K562 (cell line): ENCODE measurements at regions not wholly inside any gene's neighbourhood (a gene's known extent, or its start where the extent isn't known, plus 50 kb on each side); places are given as distances from the start of the nearest gene placed in this dataset.

Experiments
- ATAC-seq: fragments of 200-7000 bp; cut with Tn5 transposase; 3 replicates; pipeline ENCODE4 v1.9.1; 2020; ENCODE audit warnings: moderate library complexity
- BruUV-seq: library from RNA; stranded (reverse); fragments of 400-500 nt; replicated peaks from 2 replicates; lab custom pipeline; 2021; lab: Mats Ljungman, UMichigan
- CTCF ChIA-PET: fragments of 300-600 bp; formaldehyde crosslinking; extraction: SDS; loops from one replicate; lab custom pipeline; 2021; ENCODE audit warnings: low intra/inter-chr PET ratio; lab: Yijun Ruan, JAX
- POLR2A ChIA-PET: fragments of 300-600, 350-650 bp; sonication (Branson Sonifier 250); formaldehyde crosslinking; extraction: SDS; loops from one replicate; lab custom pipeline; 2021; ENCODE audit warnings: antibody characterized with exemption, inconsistent platforms; lab: Yijun Ruan, JAX
- DNase-seq, 4 experiments: peaks; one replicate each; pipeline versions ENCODE4 v3.0.0 to v3.0.0-alpha.2; 2011 to 2018; ENCODE audit warnings: low spot score in 3 of 4, mixed read lengths in 3 of 4; ENCODE audit errors: extremely low read depth in 1 of 4
- FAIRE-seq: peaks from 2 replicates; lab custom pipeline; 2011; peaks lifted over from hg19 to GRCh38; lab: Jason Lieb, UNC
- H2AFZ ChIP-seq: 2 replicates; pipeline ENCODE4 v1.6.0; 2011; ENCODE audit warnings: low read depth, low read length, control low read depth, inconsistent platforms
- H3K27ac ChIP-seq: fragments of 200-600 bp; 3 replicates; pipeline ENCODE4 v1.8.0; 2011; ENCODE audit warnings: low read depth, mild to moderate bottlenecking, control low read depth, inconsistent platforms, low read length, moderate library complexity, mixed read lengths; ENCODE audit errors: extremely low read depth
- H3K27me3 ChIP-seq, 2 experiments: fragments of 300-600 bp in 1 of 2; 2 replicates in 1 of 2; 3 replicates in 1 of 2; pipeline versions ENCODE4 v1.6.0 to v1.8.0; 2011; ENCODE audit warnings: inconsistent platforms in 2 of 2, low read length in 2 of 2, mild to moderate bottlenecking in 1 of 2, mixed read lengths in 1 of 2, moderate library complexity in 1 of 2; ENCODE audit not compliant: control insufficient read depth in 2 of 2, insufficient read depth in 2 of 2
- H3K36me3 ChIP-seq: fragments of 300-600 bp; 3 replicates; pipeline ENCODE4 v1.8.0; 2011; ENCODE audit warnings: mild to moderate bottlenecking, low read length, inconsistent platforms; ENCODE audit not compliant: control insufficient read depth, insufficient read depth
- H3K4me1 ChIP-seq, 2 experiments: fragments of 200-600 bp in 1 of 2; replicated peaks in 1 of 2; 2 replicates in 1 of 2; 3 replicates in 1 of 2; pipeline versions ENCODE4 v1.5.1 to v1.8.0; 2011; ENCODE audit warnings: inconsistent platforms in 2 of 2, low read length in 2 of 2, mild to moderate bottlenecking in 1 of 2, mixed read lengths in 1 of 2, moderate library complexity in 1 of 2; ENCODE audit not compliant: control insufficient read depth in 2 of 2, insufficient read depth in 2 of 2
- H3K4me2 ChIP-seq: 2 replicates; pipeline ENCODE4 v1.6.1; 2011; ENCODE audit warnings: low read length, control low read depth, inconsistent platforms, mixed read lengths; ENCODE audit not compliant: insufficient read depth
- H3K4me3 ChIP-seq: fragments of 200-600 bp; sonication (generic), shearing (Covaris generic); 2 replicates; pipeline ENCODE4 v1.5.1; 2016; ENCODE audit warnings: control low read depth, inconsistent platforms
- H3K79me2 ChIP-seq: fragments of 200-600 bp; 3 replicates; pipeline ENCODE4 v1.8.0; 2011; ENCODE audit warnings: low read length, inconsistent platforms; ENCODE audit not compliant: control insufficient read depth, insufficient read depth
- H3K9ac ChIP-seq, 2 experiments: 2 replicates each; pipeline versions ENCODE4 v1.6.0 to v1.6.1; 2011; ENCODE audit warnings: low read depth in 2 of 2, low read length in 2 of 2, control low read depth in 1 of 2, inconsistent platforms in 1 of 2, mild to moderate bottlenecking in 1 of 2, mixed read lengths in 1 of 2; ENCODE audit not compliant: insufficient read depth in 1 of 2
- H3K9me1 ChIP-seq: one replicate; pipeline ENCODE4 v1.6.0; 2011; ENCODE audit warnings: inconsistent platforms, mild to moderate bottlenecking, low read length, moderate library complexity; ENCODE audit not compliant: control insufficient read depth, insufficient read depth
- H3K9me3 ChIP-seq: replicated peaks from 2 replicates; pipeline ENCODE4 v1.5.1; 2011; ENCODE audit warnings: low read depth, low read length, inconsistent platforms; ENCODE audit not compliant: control insufficient read depth, insufficient read depth
- H4K20me1 ChIP-seq: replicated peaks from 2 replicates; pipeline ENCODE4 v1.6.1; 2011; ENCODE audit warnings: low read length, inconsistent platforms, mixed read lengths; ENCODE audit not compliant: control insufficient read depth, insufficient read depth
- ATF6 ChIP-seq: sonication (generic); formaldehyde crosslinking; IDR thresholded peaks from 2 replicates; pipeline ENCODE4 v1.4.0; 2020; ENCODE audit warnings: mild to moderate bottlenecking, missing genetic modification reagents
- CBX8 ChIP-seq: fragments of 200-600 bp; sonication (generic); IDR thresholded peaks from 2 replicates; pipeline ENCODE4 v1.6.1; 2012; ENCODE audit warnings: borderline replicate concordance, mixed run types, low read depth, mild to moderate bottlenecking, moderate library complexity, mixed read lengths, low read length, control low read depth, inconsistent platforms; ENCODE audit not compliant: poor library complexity, severe bottlenecking; ENCODE audit errors: extremely low read depth
- DPF2 ChIP-seq: fragments of 450-650 bp; IDR thresholded peaks from 2 replicates; pipeline ENCODE4 v1.6.1; 2016
- PPARD ChIP-seq: fragments of 250-450 bp; sonication (Bioruptor Pico); IDR thresholded peaks from 2 replicates; pipeline ENCODE4 v1.8.0; 2022; ENCODE audit warnings: inconsistent platforms, mild to moderate bottlenecking, moderate library complexity
- PRDM10 ChIP-seq: fragments of 450-650 bp; IDR thresholded peaks from 2 replicates; pipeline ENCODE4 v1.6.1; 2018; ENCODE audit not compliant: partially characterized antibody
- SAFB2 ChIP-seq: fragments of 200-400 bp; formaldehyde crosslinking; IDR thresholded peaks from 2 replicates; pipeline ENCODE4 v1.6.1; 2018; ENCODE audit warnings: borderline replicate concordance, low read length, low read depth, moderate library complexity; ENCODE audit not compliant: severe bottlenecking
- SMARCA4 ChIP-seq: fragments of 450-650 bp; IDR thresholded peaks from 2 replicates; pipeline ENCODE4 v1.6.1; 2016
- ZFPM2 ChIP-seq: fragments of 250-450 bp; sonication (Bioruptor Pico); IDR thresholded peaks from 2 replicates; pipeline ENCODE4 v1.5.1; 2022; ENCODE audit warnings: mild to moderate bottlenecking
- ZNF232 ChIP-seq: sonication (generic); formaldehyde crosslinking; IDR thresholded peaks from 2 replicates; pipeline ENCODE4 v1.8.0; 2022; ENCODE audit warnings: mild to moderate bottlenecking, missing genetic modification reagents
- WGBS: fragments of 100-300 bp; shearing (Covaris generic); methylation state at CpG from one replicate; pipeline ENCODE4 v1.1.6; 2016; ENCODE audit warnings: low coverage, mixed read lengths; ENCODE audit not compliant: insufficient coverage; ENCODE audit errors: missing lambda C conversion rate; 5-methylcytosine and 5-hydroxymethylcytosine counted together
- in situ Hi-C: fragments of 300-500 bp; cut with MboI; formaldehyde crosslinking; loops from 4 replicates; pipeline ENCODE4 v1.15.0; 2018; ENCODE audit warnings: inconsistent platforms, mixed read lengths
- intact Hi-C: fragments of 100-400 bp; cut with micrococcal nuclease; formaldehyde crosslinking; loops from 2 replicates; pipeline ENCODE4 v1.14.2; 2022

GRCh38 chr22:47290706-47291430, 528.4 kb downstream of the TBC1D22A start (continued):
- no peak for TF ChIP-seq PPARD (CRISPR knock-in tag)
- TF ChIP-seq, all 486 proteins: peak for 0

DNA sequence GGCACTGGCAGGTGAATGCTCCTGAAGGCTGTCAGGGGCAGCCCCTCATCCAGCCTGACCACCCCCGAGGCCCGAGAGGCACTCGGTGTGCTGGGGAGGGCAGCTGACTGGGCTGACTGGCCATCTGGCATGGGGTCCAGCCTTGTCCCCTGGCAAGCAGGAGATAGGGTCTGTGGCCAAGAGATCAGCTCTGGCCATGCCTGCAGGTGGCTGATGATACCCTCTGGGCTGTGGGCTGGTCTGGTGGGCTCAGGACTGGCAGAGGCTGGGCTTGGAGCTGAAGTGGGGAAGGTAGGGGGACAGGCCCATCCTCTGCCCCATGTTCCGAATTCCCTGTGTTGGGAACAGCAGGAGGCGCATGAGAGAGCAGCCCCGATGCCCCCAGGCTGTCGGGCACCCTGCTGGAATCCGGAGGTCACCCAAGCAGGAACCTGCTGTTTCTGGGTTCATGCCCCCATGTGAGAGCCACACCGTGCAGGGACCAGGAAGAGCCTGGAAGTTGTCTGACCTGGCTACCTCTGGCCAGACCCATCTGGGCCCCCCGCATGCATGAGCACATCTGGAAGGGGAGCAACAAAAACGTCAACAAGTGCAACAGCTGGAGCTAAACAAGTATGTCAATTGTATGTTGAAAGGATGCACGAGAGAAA, 527.0 kb downstream of the TBC1D22A start:
- in situ Hi-C loops (no loop called here), intact Hi-C loops (no loop called here)
- FAIRE-seq (no peak), DNase-seq (no peak), ATAC-seq (no peak)
- Histone ChIP-seq H3K36me3 (no peaks in the 10 kb centered on the region), H3K9me1 (no peaks in the 10 kb centered on the region), H3K79me2 (no peaks in the 10 kb centered on the region), H3K27me3 (peaks cover 3 to 44% of the 10 kb centered on the region in 2 experiments), H3K4me2 (no peak overlapping the region), H3K9me3 (no peaks in the 10 kb centered on the region), H4K20me1 (no peaks in the 10 kb centered on the region; the same call in 1 of the 2 replicates), H3K4me3 (no peak overlapping the region), H2AFZ (no peak overlapping the region), H3K9ac (no peak overlapping the region), H3K27ac (no peak overlapping the region), H3K4me1 (no peaks in the 10 kb centered on the region)
- 3% methylated on average over 7 of the region's 12 CpGs for WGBS
- POLR2A ChIA-PET = interaction anchor here (0.9 kb wide), 1 partner anchor 12 kb away, joined by 3 read pairs; no protein-coding TSS in a partner anchor
- BruUV-seq = no TSS peak
- CTCF ChIA-PET = no interaction called here
- TF ChIP-seq ZFPM2 (CRISPR knock-in tag) (no peak), ATF6 (CRISPR knock-in tag) (no peak), DPF2 (no peak), SMARCA4 (no peak), CBX8 (no peak), ZNF232 (CRISPR knock-in tag) (no peak), PRDM10 (no peak), SAFB2 (no peak)
